ENCODE measurements at regions not wholly inside any gene's neighbourhood (a gene's known extent, or its start where the extent isn't known, plus 50 kb on each side); places are given as distances from the start of the nearest gene placed in this dataset.
"Not testable (repeated sequence)": the region's sequence is repeated elsewhere in the genome, so short reads cannot be mapped to it uniquely, and the experiment has no call there.

- TF ChIP-seq, protein P1, sequence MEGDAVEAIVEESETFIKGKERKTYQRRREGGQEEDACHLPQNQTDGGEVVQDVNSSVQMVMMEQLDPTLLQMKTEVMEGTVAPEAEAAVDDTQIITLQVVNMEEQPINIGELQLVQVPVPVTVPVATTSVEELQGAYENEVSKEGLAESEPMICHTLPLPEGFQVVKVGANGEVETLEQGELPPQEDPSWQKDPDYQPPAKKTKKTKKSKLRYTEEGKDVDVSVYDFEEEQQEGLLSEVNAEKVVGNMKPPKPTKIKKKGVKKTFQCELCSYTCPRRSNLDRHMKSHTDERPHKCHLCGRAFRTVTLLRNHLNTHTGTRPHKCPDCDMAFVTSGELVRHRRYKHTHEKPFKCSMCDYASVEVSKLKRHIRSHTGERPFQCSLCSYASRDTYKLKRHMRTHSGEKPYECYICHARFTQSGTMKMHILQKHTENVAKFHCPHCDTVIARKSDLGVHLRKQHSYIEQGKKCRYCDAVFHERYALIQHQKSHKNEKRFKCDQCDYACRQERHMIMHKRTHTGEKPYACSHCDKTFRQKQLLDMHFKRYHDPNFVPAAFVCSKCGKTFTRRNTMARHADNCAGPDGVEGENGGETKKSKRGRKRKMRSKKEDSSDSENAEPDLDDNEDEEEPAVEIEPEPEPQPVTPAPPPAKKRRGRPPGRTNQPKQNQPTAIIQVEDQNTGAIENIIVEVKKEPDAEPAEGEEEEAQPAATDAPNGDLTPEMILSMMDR (conservative IDR thresholded peaks at IDR 0.05), result no peak
- no peak overlapping the region for H3K27ac ChIP-seq
Observed at GRCh38 chr2:35582637-35583036, 772.9 kb upstream of the CRIM1 start.

DNA sequence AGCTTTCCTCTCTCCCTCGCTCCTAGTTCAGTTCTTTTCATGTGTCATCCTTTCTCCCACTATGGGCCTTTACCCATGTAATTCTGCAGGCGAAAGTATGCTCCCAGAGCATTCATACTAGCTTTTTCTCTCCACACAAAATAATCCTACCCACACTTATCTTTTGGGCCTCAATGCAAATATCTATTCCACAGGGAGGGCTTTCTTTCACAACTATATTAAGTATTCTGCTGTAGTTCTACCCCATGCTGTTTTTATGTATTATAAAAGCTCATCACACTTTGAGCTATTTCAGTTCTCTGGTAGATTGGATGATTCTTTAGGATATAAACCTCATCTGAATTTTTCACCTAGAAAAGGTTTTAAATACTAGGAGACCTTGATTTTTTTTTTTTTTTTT is 774.6 kb upstream of the CRIM1 start:
- TF ChIP-seq, protein P1 (conservative IDR thresholded peaks at IDR 0.05), result no peak
- no peak overlapping the region for H3K27ac ChIP-seq

DNA sequence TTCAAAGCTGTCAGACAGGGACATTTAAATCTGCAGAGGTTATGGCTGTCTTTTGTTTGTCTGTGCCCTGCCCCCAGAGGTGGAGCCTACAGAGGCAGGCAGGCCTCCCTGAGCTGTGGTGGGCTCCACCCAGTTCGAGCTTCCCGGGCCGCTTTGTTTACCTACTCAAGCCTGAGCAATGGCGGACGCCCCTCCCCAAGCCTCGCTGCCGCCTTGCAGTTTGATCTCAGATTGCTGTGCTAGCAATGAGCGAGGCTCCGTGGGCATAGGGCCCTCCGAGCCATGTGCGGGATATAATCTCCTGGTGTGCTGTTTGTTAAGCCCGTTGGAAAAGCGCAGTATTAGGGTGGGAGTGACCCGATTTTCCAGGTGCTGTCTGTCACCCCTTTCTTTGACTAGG is 787.0 kb upstream of the CRIM1 start:
- not testable (repeated sequence) for H3K27ac ChIP-seq

DNA sequence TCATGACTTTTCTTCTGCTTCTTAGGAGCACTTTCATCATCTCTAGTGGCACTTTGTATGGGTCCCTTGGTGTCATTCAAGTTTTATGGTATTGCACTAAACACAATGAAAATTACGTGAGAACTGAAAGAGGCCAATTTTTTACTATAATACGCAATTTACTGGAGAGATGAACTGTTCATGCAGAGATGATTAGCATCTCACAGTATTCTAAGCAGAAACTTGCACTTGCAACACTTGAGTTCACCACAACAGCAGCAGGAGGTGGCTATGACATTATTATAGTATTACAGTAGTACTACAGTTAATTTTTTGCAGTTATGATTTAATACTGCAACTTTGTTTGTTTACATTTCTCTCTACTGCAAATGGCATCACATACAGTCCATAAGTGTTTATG is 793.1 kb upstream of the CRIM1 start:
- no peak overlapping the region for H3K27ac ChIP-seq
- TF ChIP-seq, protein P1 (conservative IDR thresholded peaks at IDR 0.05), result no peak

- H3K27ac ChIP-seq, result no peak overlapping the region
Observed at GRCh38 chr2:35548171-35548570, 807.4 kb upstream of the CRIM1 start.

DNA sequence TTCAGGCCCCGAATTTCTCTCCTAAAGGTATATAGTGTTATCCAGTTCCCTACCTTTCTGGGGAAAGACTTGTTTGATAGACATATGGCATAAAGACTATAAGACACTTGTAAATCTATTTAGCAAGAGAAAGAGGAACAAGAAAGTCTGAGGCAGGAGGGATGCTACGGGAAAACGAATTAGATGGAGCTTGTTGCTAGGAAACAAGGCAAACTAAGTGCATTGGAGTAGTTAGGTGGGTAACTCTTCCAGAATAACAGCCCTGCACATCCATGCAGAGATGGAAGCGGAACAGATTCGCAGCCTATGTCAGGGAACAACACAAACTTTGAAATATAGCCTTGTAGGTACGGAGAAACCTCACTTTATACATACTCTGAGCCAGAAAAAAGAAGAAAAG is 810.3 kb upstream of the CRIM1 start:
- TF ChIP-seq, protein P1 (conservative IDR thresholded peaks at IDR 0.05), result no peak
- no peak overlapping the region for H3K27ac ChIP-seq

More at GRCh38 chr2:35548171-35548570, 807.4 kb upstream of the CRIM1 start:
- TF ChIP-seq, protein P1 (conservative IDR thresholded peaks at IDR 0.05), result no peak

DNA sequence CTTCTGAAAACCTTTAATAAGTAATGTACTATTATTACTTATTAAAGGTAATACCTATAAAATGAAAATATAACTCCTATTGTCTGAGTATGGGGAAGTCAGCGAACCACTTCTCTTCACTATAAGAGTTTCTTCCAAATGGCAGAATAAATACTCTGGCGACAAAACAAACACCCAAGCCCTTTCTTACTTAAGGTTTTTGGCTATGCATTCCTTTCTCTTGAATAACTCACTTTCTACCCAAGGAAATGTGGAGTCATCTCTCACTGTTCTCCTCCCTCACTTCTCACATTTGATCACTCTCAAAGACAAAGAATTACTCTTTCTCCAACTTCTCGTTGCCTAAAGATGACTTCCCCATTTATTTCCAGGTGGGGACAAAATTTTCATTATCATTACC is 816.8 kb upstream of the CRIM1 start:
- no peak overlapping the region for H3K27ac ChIP-seq
- TF ChIP-seq, protein P1 (conservative IDR thresholded peaks at IDR 0.05), result no peak

- no peak overlapping the region for H3K27ac ChIP-seq
- TF ChIP-seq, protein P1 (conservative IDR thresholded peaks at IDR 0.05), result no peak
Observed at GRCh38 chr2:35530615-35531135, 824.9 kb upstream of the CRIM1 start.

All from VCaP (cell line).